HG02840 (cell line): ENCODE measurements at regions not wholly inside any gene's neighbourhood (a gene's known extent, or its start where the extent isn't known, plus 50 kb on each side); places are given as distances from the start of the nearest gene placed in this dataset.
"Not testable (repeated sequence)": the region's sequence is repeated elsewhere in the genome, so short reads cannot be mapped to it uniquely, and the experiment has no call there.

Experiments used
- ATAC-seq: cut with Tn5 transposase; IDR thresholded peaks from one replicate; pipeline ENCODE4 v1.9.1; 2021; ENCODE audit warnings: mild to moderate bottlenecking, moderate library complexity, moderate number of reproducible peaks; ENCODE audit not compliant: unreplicated experiment, low FRiP score

DNA sequence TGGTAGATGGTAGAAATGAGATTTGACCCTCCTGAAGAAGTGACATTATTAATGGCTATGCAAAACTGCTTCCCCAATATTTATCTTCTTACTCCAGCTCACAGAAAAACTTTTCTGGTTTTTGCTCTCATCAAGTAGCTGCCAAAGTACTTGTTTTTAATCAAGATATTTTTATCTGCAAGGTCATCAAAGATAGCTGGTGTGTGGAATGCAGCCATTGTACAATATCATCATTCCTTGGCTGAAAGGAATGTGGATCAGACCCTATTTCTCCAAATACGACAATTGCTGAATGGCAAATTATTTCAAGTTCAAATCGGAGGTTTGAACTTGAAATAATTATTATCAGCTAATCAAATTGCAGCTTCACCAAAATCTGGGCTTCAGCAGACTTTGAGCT is 126.9 kb upstream of the SLC7A14 start:
- no peak for ATAC-seq

DNA sequence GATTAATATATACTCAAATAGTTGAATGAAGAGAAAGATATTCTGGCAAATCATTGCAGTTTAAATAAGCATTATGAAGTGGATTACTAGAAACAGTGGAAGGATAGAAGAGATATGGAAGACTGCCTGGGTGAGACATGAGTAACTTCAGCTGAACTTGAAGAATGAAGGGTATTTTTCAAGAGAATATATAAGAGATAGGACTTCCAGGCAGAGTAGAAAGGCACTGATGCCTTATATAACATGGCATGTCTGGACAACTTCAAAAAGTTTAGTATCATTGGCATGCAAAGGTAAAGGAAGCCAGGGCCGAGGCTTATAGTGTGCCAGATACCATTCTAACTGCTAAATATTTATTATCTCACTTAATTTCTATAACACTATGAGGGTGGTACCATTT is 126.5 kb upstream of the SLC7A14 start:
- ATAC-seq = no peak

DNA sequence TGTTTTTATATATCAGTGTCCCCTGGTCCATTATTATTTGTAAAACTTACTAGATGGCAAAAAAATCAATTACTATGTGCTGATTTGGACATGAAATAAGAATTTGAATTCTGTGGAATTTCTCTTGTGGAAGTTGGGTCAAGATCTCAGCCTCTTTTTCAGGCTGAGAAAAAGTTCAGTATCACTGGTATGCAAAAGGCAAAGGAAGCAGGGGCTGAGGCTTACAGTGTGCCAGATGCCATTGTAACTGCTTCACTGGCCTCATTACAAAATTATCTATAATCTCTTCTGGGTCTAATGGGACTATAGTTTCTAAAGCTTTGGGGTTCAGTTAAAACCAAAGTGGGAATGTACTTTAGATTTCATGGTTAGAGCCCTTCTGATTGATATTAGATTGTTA is 125.9 kb upstream of the SLC7A14 start:
- no peak for ATAC-seq

DNA sequence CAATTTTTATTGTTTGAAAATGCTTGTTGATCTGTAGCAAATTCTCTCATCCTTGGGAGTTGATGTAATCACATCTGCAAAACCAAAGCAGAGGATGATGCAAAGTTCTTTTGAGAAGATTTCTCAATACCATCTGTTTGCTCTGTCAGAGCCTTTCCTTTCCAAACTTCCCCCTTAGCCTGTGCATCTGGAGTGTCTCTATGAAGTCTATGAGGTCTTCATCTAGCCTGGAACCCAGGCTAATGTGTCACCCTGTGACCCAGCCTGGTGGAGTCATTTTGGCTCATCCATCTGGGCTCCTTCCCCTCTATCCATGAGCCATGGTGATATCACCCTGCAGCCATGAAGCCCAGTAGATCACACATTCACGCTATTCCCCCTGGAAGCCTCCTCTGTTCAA is 123.2 kb upstream of the SLC7A14 start:
- ATAC-seq = no peak

DNA sequence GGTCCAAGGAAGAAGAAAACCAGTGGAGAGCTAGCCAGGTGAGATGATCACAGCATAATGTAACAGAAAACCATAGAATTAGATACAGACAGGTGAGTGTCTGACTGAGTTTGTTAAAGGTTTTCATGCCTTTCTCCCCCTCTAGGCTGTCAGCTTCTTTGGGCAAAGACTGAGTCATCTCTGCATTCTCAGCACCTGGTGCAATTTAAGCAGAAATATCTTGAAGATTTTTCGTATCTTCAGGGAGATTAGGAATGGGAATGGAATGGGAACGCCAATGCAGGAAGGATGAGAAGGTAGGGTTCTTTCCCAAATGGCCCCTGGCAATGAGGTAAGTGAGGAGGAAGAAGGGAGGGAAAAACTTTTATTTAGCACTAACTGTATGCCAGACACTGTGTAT is 122.0 kb upstream of the SLC7A14 start:
- ATAC-seq = no peak

DNA sequence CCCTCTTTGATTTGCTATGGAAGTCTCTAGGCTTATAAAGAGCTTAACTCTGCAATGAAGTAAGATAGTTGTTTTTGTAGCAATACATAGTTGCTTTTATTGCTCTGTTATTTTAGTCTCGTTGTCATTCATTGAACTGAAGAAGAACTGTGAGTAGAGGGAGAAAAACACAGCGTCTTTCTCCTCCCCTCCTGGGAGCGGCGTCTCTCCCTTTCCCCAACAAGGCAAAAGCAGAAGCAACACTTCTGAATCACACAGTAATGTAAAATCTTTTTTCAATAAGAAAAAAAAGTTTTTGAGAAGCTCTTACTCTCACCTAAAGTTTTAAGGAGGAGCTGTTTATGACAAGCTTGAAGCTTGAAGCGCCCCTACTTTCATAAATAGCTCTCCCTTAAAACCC is 119.3 kb upstream of the SLC7A14 start:
- ATAC-seq = no peak

DNA sequence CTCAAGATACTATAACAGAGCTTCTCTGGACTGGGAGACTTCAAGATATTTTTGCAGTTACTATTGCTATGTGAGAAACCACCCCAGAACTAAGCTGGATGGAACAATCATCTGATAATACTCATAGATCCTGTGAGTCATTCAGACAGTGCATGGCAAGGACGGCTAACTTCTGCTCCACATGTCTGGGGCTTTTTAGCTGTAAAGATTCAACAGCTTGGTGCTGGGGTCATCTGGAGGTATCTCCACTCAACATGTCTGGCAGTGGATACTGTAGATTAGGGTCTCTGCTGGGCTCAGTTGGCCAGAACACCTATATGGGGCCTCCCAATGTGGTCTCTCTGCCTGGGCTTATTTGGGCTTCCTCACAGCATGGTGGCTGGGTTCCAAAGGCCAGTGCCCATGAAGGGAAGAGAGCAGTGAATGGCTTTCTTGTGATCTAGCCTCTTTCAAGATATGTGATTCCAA is 117.3 kb upstream of the SLC7A14 start:
- no peak for ATAC-seq

DNA sequence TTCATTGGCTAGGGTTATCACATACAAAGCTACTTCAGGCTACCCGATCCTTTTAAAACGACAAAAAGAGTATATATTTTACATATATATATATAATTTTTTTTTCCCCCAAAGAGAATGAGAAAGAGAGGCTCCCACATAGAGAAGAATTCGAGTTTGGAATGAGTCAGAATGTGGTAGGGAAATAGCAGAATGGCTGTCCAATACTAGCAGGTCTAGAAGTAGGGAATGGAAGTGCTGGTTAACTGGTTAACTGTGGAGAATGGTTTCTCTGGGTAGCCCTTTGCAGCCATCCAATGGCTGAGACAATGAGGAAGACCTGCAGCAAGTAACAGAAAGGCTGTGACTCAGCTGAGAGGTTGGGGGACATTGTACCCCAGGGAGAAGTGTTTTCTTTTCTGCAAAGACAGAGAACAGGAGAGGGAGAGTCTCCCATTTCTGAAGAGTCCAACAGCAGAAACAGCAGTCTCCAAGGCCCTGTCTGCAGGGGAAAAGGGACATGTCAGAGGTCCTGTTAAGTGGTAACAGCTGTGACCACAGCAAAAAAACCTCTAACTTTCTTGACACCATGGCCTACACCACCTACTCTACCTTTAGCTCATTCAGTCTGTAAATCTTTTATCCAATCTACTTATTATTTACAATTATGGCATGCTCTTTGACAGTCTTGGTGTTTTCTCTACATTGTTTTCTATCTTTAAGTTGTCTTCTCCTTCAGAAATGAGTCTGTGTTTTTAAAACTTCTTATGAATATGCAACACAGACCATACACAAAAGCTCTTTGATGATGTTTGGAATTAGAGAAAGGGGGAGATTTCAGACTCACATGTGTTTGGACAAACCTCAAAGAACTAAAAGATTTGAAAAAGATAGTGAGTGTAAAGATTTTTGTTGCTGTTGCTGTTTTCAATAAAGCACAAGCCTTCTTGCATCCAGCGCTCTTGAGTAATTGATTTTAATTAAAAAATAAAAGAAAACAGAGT is 116.1 kb upstream of the SLC7A14 start:
- no peak for ATAC-seq

DNA sequence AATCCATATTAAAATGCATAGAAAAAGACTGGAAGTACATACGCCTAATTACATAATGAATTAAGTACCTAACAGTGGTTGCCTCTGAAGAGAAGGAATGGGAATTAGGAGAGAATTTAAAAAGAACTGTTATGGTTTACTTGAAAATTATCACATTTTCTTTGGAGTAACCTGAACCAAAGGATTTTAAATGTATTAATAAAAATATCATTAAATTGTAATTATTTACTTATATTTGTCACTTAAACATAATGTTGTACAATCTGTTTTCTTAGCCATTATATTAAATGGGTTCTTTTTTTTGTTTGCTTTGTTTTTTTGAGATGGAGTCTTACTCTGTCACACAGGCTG is 114.2 kb upstream of the SLC7A14 start:
- ATAC-seq = no peak

DNA sequence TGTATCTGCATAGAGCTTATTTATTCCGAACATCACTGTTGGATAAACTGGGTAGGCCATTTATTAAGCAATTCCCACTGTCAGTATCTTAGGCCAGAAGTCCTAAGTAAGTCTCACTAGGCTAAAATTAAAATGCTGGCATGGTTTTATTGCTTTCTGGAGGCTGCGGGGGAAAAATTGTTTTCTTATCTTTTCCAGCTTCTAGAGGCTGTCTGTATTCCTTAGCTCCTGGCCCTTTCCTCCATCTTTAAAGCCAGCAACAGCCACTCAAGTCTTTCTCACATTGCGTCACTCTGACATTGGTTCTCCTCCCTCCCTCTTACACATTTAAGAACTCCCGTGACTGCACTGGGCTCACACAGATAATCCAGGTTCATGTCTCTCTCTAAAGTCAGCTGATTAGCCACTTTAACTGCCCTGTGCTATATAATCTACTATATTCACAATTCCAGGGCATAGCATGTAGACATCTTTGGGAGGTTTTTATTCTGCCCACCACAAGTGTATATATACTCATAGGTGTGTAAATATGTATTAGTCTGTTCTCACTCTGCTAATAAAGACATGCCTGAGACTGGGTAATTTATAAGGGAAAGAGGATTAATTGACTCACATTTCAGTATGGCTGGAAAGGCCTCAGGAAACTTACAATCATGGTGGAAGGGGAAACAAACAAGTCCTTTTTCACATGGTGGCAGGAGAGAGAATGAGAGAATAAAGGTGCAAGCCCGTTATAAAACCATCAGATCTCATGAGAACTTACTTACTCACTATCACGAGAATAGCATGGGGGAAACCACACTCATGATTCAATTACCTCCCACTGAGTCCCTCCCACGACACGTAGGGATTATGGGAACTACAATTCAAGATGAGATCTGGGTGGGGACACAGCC is 113.5 kb upstream of the SLC7A14 start:
- no peak for ATAC-seq

DNA sequence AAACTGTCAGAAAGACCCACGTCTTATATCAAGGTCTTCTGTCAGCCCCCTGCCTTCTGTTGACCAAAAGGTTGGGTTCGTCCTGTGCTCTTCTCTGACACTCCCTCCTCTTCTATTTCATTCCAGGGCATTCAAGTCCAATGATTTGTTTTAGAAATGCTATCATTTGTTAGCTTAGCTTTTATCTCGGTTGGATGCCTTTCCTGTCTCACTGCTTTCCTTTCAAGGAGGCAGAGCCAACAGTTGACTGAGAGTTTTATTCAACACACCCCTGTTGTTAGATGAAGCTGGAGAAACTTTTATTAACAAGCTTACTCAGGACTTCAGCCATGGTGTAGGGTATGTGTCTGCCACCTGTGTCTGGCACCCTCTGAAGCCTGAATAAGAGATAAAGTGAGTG is 112.0 kb upstream of the SLC7A14 start:
- no peak for ATAC-seq

DNA sequence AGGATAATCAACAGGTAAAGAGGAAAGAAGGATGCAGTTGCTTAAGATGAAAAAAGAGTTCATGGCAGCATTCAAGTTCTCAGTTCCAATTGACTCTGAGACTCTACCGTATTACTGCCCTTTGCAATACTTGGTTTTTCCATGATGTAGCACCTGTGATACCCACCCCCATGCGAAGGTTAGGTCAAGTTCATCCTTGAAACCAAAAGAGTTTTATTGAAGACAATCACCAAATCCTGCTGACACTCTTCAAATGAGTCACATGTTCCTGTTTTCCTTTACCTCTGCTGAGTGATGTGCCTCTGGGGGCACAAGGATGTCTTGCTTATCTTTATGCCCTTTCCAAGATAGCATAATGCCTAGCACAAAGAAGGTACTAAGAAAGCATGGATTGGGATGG is 111.3 kb upstream of the SLC7A14 start:
- ATAC-seq = no peak

DNA sequence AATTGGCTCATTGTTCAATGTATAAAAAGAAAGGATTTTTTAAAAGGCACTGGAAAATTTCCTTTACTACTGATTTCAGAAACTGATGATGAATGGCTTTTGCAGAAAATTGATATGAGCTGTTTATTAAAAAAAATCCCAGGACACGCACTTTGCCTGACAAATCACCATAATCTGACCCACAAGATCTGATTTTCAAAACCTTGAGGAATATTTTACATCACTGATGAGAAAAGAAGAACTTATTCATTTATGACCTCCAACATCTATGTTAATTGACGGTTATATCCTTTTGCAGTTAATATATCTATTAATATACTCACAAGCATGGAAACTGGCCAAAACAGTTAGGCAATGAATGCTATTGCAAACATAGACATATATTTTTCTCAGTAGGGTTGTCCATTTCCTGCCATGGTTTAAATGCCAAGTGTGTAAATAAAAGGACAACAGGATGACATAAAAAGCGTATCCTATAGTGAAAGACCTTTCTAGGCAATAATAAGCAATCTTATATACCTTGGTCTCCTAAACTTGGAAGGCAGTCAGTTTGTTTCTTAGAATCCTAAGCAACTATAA is 109.7 kb upstream of the SLC7A14 start:
- ATAC-seq = no peak

DNA sequence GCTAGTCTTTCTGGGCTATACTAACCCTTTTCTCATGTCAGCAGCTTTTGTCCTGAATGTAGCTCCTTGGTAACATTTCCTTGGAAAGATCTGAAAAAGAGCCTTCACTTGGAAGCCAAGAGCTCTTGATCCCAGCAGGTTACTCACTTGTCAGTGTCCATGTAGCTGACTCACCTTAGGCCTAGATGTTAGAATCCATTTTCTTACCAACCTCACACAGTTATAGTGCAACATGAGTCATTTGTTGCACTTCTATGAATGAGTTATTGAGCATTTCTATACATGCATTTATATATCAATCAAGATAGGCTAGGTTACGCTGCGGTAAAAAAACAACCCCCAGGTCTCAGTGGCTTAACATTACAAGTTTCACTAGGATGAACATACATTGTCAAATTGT is 106.8 kb upstream of the SLC7A14 start:
- no peak for ATAC-seq

DNA sequence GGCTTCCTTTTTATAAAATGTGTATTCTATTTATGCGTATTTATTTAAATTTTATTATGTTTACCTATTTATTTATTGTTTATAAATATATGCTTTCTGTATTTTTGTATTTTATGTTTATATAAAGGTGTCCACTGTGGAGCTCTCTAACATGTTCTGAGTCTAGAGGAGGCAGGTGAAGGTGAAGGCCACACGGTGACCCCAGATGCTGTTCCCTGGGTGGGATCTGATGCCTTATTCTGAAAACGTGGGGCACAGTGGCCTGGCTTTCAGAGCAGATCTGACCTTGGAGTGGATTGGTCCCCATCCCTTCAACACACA is 104.7 kb upstream of the SLC7A14 start:
- ATAC-seq = no peak

DNA sequence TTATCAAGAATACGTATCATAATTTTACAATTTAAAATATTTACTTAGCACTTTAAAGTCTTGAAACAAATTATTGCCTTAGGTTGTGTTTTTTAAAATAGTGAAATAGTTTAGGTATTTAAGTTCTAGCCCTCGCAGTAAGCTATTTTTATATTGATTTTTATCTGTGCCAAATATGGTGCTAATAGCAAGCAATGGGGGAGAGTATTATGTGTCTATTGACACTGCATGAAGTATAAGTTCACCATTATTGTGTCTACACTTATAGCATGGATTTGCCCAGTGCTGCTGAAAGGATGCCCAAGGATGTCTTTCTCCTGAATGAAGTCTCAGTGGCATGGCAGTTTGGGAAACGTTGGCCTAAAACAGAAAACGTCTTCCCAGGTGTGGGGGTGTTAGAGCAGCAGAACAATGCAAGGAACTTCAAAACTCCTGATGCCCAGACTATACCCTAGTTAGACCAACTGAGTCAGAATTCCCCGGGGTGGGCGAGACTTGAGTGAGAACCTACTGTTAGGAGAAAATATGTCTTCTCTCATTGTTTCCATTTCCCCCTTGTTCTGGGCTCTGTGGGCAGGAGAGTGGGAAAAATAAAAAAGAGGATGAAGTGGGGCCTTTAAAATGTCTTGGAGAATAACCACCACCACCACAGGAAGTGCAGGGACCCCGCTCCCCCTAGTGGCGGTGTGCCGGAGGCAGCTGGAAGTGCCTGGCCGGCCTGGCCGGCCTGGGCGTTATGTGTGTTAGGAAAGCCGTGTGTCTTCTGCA is 104.2 kb upstream of the SLC7A14 start:
- ATAC-seq = no peak

DNA sequence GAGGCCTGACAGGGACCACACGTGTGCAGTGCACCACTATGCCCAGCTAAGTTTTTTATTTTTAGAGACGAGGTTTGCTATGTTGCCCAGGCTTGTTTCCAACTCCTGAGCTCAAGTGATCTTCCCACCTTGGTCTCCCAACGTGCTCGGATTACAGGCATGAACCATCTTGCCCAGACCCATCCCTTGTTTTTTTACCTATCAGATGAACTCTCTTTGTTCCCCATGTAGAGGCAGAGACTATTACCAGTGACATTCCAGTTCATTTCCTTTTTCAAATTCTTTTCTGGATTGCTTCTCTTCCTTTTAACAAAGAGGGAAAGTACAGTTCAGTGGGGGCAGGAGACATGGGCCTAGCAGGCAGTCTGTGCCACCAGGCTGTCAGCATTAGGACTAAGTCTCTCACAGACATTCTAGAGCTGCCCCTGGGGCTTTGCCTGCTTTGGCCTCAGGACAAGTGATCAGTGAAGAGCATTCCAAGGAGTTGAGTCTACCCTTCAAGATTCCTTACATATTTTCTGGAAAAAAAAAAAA is 103.5 kb upstream of the SLC7A14 start:
- ATAC-seq = no peak

DNA sequence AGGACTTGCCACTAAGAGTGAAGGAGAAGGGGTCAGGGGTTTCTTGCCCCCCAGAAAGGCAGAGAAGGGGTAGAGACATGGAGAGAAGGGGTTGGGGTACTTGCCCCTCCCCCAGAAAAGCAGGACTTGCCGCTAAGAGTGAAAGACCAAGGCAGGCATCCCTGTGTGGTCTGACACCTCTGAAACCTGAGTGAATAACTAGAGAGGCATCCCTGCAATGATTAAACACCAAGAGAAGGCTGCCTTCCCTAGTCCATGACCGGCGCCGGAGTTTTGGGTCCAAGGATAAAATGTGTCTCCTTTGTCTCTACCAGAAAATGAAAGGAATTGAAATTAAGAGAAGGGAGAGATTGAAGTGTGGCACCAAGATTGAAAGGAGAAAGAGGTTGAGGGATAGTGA is 102.3 kb upstream of the SLC7A14 start:
- not testable (repeated sequence) for ATAC-seq

DNA sequence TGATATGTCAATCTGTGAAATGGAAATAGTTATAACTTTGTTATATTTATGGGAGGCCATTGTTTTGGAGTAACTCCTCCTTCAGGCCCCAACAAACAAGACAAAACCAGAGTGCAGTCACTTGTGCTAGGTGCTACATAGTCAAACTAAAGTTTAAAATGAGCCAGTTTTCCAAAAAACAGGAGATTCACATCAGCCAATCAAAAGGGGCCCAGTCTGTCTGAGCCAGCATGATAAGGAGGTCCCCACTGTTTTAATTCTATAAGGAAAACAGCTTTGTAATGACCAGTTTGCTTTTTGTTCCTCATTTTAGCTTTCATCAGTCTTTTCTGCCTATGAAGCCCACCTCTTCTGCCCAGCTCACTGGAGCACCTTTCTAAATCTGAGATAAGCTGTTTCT is 94.7 kb upstream of the SLC7A14 start:
- ATAC-seq = no peak

DNA sequence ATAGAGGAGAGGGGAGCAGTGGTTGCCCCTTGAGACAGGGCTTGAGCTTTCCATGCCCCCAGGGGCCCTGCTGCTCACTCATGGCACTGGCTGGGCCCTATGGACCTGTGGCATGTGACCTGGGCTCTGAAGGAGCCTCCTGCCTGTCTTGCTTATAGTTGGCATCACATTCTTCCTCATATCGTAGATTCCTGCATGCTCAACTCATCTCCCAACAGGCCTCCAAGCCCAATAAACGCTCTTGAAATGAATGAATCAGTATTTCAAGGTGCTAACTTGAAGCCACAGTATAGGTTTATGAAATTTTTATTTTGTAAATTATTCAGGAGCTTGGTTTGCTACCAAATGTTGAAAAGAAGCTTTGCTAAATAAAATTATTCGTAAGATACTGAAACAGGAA is 93.3 kb upstream of the SLC7A14 start:
- ATAC-seq = no peak
